Panc1 (cell line): ENCODE measurements at regions not wholly inside any gene's neighbourhood (a gene's known extent, or its start where the extent isn't known, plus 50 kb on each side); places are given as distances from the start of the nearest gene placed in this dataset.

Source experiments
- ATAC-seq: fragments of 200-7000 bp; cut with Tn5 transposase; 2 replicates; pipeline ENCODE4 v1.9.1; 2020; ENCODE audit warnings: mild to moderate bottlenecking, moderate library complexity
- BruUV-seq: library from RNA; stranded (reverse); fragments of 400-500 nt; replicated peaks from 2 replicates; lab custom pipeline; 2021; lab: Mats Ljungman, UMichigan
- CTCF ChIA-PET: fragments of 300-600 bp; sonication (Branson Sonifier 250); formaldehyde crosslinking; loops from one replicate; lab custom pipeline; 2022; ENCODE audit warnings: antibody characterized with exemption; lab: Charles Lee
- POLR2A ChIA-PET: fragments of 300-600 bp; sonication (Branson Sonifier 250); formaldehyde crosslinking; loops from one replicate; lab custom pipeline; 2022; ENCODE audit warnings: antibody characterized with exemption; lab: Charles Lee
- DNase-seq: peaks from one replicate; pipeline ENCODE4 v3.0.0-alpha.2; 2010; ENCODE audit warnings: low read depth, low spot score
- H3K27ac ChIP-seq: 2 replicates; pipeline ENCODE4 v1.5.1; 2011; ENCODE audit warnings: mild to moderate bottlenecking, low read length, inconsistent platforms
- H3K27me3 ChIP-seq: fragments of 200-500 bp; sonication (Bioruptor generic); 2 replicates; pipeline ENCODE4 v1.6.0; 2014; ENCODE audit warnings: low read length, inconsistent platforms; ENCODE audit not compliant: control insufficient read depth, insufficient read depth
- H3K36me3 ChIP-seq: fragments of 200-500 bp; sonication (Bioruptor generic); 2 replicates; pipeline ENCODE4 v1.5.1; 2014; ENCODE audit warnings: inconsistent platforms, mild to moderate bottlenecking, low read length, moderate library complexity; ENCODE audit not compliant: control insufficient read depth, insufficient read depth
- H3K4me1 ChIP-seq: 2 replicates; pipeline ENCODE4 v1.5.1; 2011; ENCODE audit warnings: inconsistent platforms, mild to moderate bottlenecking, low read length, moderate library complexity; ENCODE audit not compliant: control insufficient read depth, insufficient read depth
- H3K4me3 ChIP-seq, 2 experiments: 2 replicates each; pipeline ENCODE4 v1.5.1; 2011 to 2012; ENCODE audit warnings: low read depth in 2 of 2, low read length in 2 of 2, mild to moderate bottlenecking in 2 of 2, inconsistent platforms in 1 of 2, moderate library complexity in 1 of 2
- H3K9me3 ChIP-seq: fragments of 200-500 bp; sonication (Bioruptor generic); 2 replicates; pipeline ENCODE4 v1.5.1; 2014; ENCODE audit warnings: low read depth, mild to moderate bottlenecking, inconsistent platforms, low read length, moderate library complexity; ENCODE audit not compliant: control insufficient read depth, insufficient read depth
- POLR2AphosphoS5 ChIP-seq: IDR thresholded peaks from 2 replicates; pipeline ENCODE4 v1.6.1; 2012; ENCODE audit warnings: mild to moderate bottlenecking, low read depth, low read length, moderate library complexity
- REST ChIP-seq, 2 experiments: IDR thresholded peaks; 2 replicates each; pipeline ENCODE4 v1.6.1; 2011 to 2012; ENCODE audit warnings: low read depth in 2 of 2, control low read depth in 1 of 2, low read length in 1 of 2, mild to moderate bottlenecking in 1 of 2, moderate library complexity in 1 of 2; ENCODE audit not compliant: insufficient read depth in 1 of 2
- SIN3A ChIP-seq: IDR thresholded peaks from 2 replicates; pipeline ENCODE4 v1.6.1; 2012; ENCODE audit warnings: low read depth, mild to moderate bottlenecking, low read length, moderate library complexity, borderline replicate concordance; ENCODE audit not compliant: insufficient read depth
- TCF7L2 ChIP-seq: IDR thresholded peaks from 2 replicates; pipeline ENCODE4 v1.6.1; 2011; ENCODE audit warnings: mild to moderate bottlenecking, low read depth, low read length, inconsistent platforms
- in situ Hi-C: cut with HindIII; loops from 2 replicates; pipeline ENCODE4 v1.10.0; 2016; ENCODE audit warnings: low sequenced_read_pairs, low pct_unique_long_range_greater_than_20kb
- intact Hi-C: fragments of 100-400 bp; cut with micrococcal nuclease; formaldehyde crosslinking; loops from one replicate; pipeline ENCODE4 v1.10.0; 2022; ENCODE audit not compliant: unreplicated experiment
- TF ChIP-seq, protein P1 (sequence below): fragments of 450-650 bp; IDR thresholded peaks from 2 replicates; pipeline ENCODE4 v1.5.1; 2017; ENCODE audit warnings: mild to moderate bottlenecking

DNA sequence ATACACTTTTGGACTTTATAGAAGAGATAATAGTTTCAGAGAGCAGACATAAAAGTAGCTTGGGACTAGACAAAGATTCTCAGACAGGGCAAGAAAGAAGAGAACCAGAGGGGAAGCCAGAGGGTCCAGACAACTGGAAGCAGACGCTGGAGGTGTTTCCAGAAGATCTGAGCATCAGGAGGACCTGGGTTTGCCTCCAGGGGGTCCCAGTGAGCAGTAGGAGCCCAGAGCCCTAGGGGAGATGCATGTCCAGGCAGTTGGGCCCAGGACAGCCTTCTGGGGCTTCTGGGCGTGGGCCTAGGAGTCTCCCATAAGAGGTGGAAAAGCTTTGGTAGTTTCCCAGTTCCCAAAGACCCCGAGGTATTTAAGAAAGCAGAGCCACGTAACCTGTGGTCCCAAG is 251.2 kb upstream of the ID2 start:
- BruUV-seq = no TSS peak
- ATAC-seq (no peak), DNase-seq (no peak)
- POLR2A ChIA-PET = no interaction called here
- Histone ChIP-seq H3K27ac (no peak overlapping the region), H3K4me3 (no peak overlapping the region), H3K9me3 (no peaks in the 10 kb centered on the region), H3K36me3 (no peaks in the 10 kb centered on the region), H3K27me3 (no peaks in the 10 kb centered on the region), H3K4me1 (no peaks in the 10 kb centered on the region)
- no peak for TF ChIP-seq POLR2AphosphoS5
- no peak for TF ChIP-seq SIN3A
- TF ChIP-seq REST (IDR thresholded peaks at IDR 0.05; ENCODE audit: insufficient read depth in 1 of 2, low read depth in 2 of 2, low read length in 1 of 2) = no peak
- TF ChIP-seq TCF7L2 = no peak
- TF ChIP-seq, protein P1, sequence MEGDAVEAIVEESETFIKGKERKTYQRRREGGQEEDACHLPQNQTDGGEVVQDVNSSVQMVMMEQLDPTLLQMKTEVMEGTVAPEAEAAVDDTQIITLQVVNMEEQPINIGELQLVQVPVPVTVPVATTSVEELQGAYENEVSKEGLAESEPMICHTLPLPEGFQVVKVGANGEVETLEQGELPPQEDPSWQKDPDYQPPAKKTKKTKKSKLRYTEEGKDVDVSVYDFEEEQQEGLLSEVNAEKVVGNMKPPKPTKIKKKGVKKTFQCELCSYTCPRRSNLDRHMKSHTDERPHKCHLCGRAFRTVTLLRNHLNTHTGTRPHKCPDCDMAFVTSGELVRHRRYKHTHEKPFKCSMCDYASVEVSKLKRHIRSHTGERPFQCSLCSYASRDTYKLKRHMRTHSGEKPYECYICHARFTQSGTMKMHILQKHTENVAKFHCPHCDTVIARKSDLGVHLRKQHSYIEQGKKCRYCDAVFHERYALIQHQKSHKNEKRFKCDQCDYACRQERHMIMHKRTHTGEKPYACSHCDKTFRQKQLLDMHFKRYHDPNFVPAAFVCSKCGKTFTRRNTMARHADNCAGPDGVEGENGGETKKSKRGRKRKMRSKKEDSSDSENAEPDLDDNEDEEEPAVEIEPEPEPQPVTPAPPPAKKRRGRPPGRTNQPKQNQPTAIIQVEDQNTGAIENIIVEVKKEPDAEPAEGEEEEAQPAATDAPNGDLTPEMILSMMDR = no peak
- CTCF ChIA-PET = no interaction called here
- intact Hi-C loops = loop anchor here (1.0 kb wide), 1 partner anchor 23 kb away; no protein-coding TSS in a partner anchor
- in situ Hi-C loops = no loop called here

DNA sequence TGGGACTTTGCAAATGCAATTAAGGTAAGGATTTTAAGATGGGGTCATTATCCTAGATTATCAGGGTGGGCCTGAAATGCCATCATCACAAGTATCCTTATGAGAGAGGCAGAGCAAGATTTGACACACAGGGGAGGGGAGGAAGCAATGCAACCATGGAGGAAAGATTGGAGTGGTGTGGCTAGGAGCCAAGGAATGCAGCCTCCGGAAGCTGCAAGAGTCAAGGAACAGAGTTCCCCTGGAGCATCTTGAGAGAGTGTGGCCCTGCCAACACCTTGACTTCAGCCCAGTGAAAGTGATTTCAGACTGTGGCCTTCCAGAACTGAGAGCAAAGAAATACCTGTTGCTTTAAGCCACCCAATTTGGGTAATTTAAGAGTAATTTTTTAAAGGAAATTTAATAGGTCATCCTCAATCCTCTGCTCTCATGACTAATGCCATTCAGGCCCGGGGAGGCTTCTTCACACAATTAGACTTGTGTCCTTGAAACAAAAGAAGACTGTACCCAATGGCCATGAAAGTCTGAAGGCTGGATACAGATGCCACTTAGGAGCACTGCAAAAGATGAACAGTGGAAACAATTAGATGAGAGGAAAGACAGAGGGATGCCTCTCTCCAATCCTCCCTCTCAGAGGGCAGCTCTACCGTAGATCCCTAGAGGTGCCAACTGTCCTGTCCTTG is 250.3 kb upstream of the ID2 start:
- in situ Hi-C loops = no loop called here
- Histone ChIP-seq H3K4me1 (no peaks in the 10 kb centered on the region), H3K9me3 (no peaks in the 10 kb centered on the region), H3K27me3 (no peaks in the 10 kb centered on the region), H3K27ac (no peak overlapping the region), H3K4me3 (no peak overlapping the region), H3K36me3 (no peaks in the 10 kb centered on the region)
- no TSS peak for BruUV-seq
- ATAC-seq (no peak), DNase-seq (no peak)
- TF ChIP-seq POLR2AphosphoS5 (no peak), REST (IDR thresholded peaks at IDR 0.05; ENCODE audit: insufficient read depth in 1 of 2, low read depth in 2 of 2, low read length in 1 of 2) (no peak), SIN3A (no peak), TCF7L2 (no peak)
- TF ChIP-seq, protein P1 = no peak
- CTCF ChIA-PET = no interaction called here
- intact Hi-C loops = no loop called here
- POLR2A ChIA-PET = no interaction called here
